Uterus (tissue), 3 donors: ENCODE measurements at regions not wholly inside any gene's neighbourhood (a gene's known extent, or its start where the extent isn't known, plus 50 kb on each side); places are given as distances from the start of the nearest gene placed in this dataset.
"Not testable (repeated sequence)": the region's sequence is repeated elsewhere in the genome, so short reads cannot be mapped to it uniquely, and the experiment has no call there.

Experiments used
- DNase-seq, 2 donors: peaks; one replicate each; pipeline ENCODE4 v3.0.0-alpha.2; 2019 to 2020
- H3K27ac ChIP-seq, 2 donors: fragments of 200-600 bp; sonication (generic); 1 replicate in 1 of 2; 2 replicates in 1 of 2; pipeline ENCODE4 v1.5.1; 2016 to 2018
- H3K27me3 ChIP-seq, 2 donors: fragments of 200-600 bp; sonication (generic); one replicate each; pipeline ENCODE4 v1.5.1; 2018 to 2019; ENCODE audit warnings: control low read depth in 1 of 2
- H3K36me3 ChIP-seq, 2 donors: fragments of 200-600 bp; sonication (generic); one replicate each; pipeline ENCODE4 v1.5.1; 2019; ENCODE audit warnings: control low read depth in 1 of 2
- H3K4me1 ChIP-seq, 2 donors: fragments of 200-600 bp; sonication (generic); one replicate each; pipeline ENCODE4 v1.5.1; 2018 to 2019; ENCODE audit warnings: control low read depth in 1 of 2
- H3K4me3 ChIP-seq, 2 donors: fragments of 200-600 bp; sonication (generic); 1 replicate in 1 of 2; 2 replicates in 1 of 2; pipeline ENCODE4 v1.5.1; 2018 to 2019; ENCODE audit warnings: mild to moderate bottlenecking in 1 of 2
- H3K9me3 ChIP-seq, 2 donors: fragments of 200-600 bp; sonication (generic); one replicate each; pipeline ENCODE4 v1.5.1; 2019; ENCODE audit warnings: control low read depth in 1 of 2
- CTCF ChIP-seq, 4 experiments: fragments of 200-600 bp in 2 of 4; fragments of 450-650 bp in 2 of 4; sonication (generic) in 2 of 4; IDR thresholded peaks; one replicate each; pipeline ENCODE4 v1.5.1; 2016 to 2019; ENCODE audit warnings: antibody characterized with exemption in 4 of 4, mild to moderate bottlenecking in 2 of 4, moderate library complexity in 1 of 4
- POLR2A ChIP-seq, 2 donors: fragments of 450-650 bp; IDR thresholded peaks; one replicate each; pipeline ENCODE4 v1.6.1; 2016; ENCODE audit warnings: antibody characterized with exemption in 2 of 2, mild to moderate bottlenecking in 1 of 2, moderate library complexity in 1 of 2
- intact Hi-C: fragments of 100-400 bp; cut with DNase I; formaldehyde crosslinking; loops from one replicate; pipeline ENCODE4 v1.15.1; 2023; ENCODE audit warnings: low total_unique reads
- donor health status: DM: yes; HTN: yes; CAD: no.

GRCh38 chr7:81447351-81447952, 322.4 kb downstream of the HGF start:
- no peak overlapping the region for H3K27ac ChIP-seq
- no peak overlapping the region for H3K4me3 ChIP-seq
- H3K4me1 ChIP-seq = no peaks in the 10 kb centered on the region
- no peaks in the 10 kb centered on the region for H3K27me3 ChIP-seq
- DNase-seq = no peak
- intact Hi-C loops = no loop called here
- TF ChIP-seq CTCF (IDR thresholded peaks at IDR 0.05) (peak in 2 of 4 experiments; percentile 20 to 27), POLR2A (IDR thresholded peaks at IDR 0.05) (no peak)
- H3K36me3 ChIP-seq = no peaks in the 10 kb centered on the region
- H3K9me3 ChIP-seq = no peaks in the 10 kb centered on the region

- no peaks in the 10 kb centered on the region for H3K9me3 ChIP-seq
- H3K4me3 ChIP-seq = no peak overlapping the region
- TF ChIP-seq POLR2A (IDR thresholded peaks at IDR 0.05) = no peak
- no peak for TF ChIP-seq CTCF (IDR thresholded peaks at IDR 0.05)
- no peak overlapping the region for H3K27ac ChIP-seq
- no peak for DNase-seq
- no peaks in the 10 kb centered on the region for H3K36me3 ChIP-seq
- H3K4me1 ChIP-seq = no peaks in the 10 kb centered on the region
- no peaks in the 10 kb centered on the region for H3K27me3 ChIP-seq
- intact Hi-C loops = no loop called here
Measured at GRCh38 chr7:81446212-81446611, 323.6 kb downstream of the HGF start.

- intact Hi-C loops = no loop called here
- DNase-seq = no peak
- TF ChIP-seq CTCF (IDR thresholded peaks at IDR 0.05) = no peak
- TF ChIP-seq POLR2A (IDR thresholded peaks at IDR 0.05) = no peak
Measured at GRCh38 chr7:81445462-81445861, 324.4 kb downstream of the HGF start.

GRCh38 chr7:81441750-81442149, 328.1 kb downstream of the HGF start:
- TF ChIP-seq CTCF (IDR thresholded peaks at IDR 0.05) (no peak), POLR2A (IDR thresholded peaks at IDR 0.05) (no peak)
- intact Hi-C loops = no loop called here
- H3K27ac ChIP-seq = no peak overlapping the region
- H3K4me3 ChIP-seq = no peak overlapping the region
- DNase-seq = no peak
- H3K27me3 ChIP-seq = no peaks in the 10 kb centered on the region
- H3K9me3 ChIP-seq = no peaks in the 10 kb centered on the region
- no peaks in the 10 kb centered on the region for H3K36me3 ChIP-seq
- no peaks in the 10 kb centered on the region for H3K4me1 ChIP-seq

More at GRCh38 chr7:81445462-81445861, 324.4 kb downstream of the HGF start:
- no peak overlapping the region for H3K27ac ChIP-seq
- H3K4me3 ChIP-seq = no peak overlapping the region
- H3K4me1 ChIP-seq = no peaks in the 10 kb centered on the region
- H3K27me3 ChIP-seq = no peaks in the 10 kb centered on the region
- no peaks in the 10 kb centered on the region for H3K36me3 ChIP-seq
- no peaks in the 10 kb centered on the region for H3K9me3 ChIP-seq

- H3K36me3 ChIP-seq = no peaks in the 10 kb centered on the region
- no peak overlapping the region for H3K27ac ChIP-seq
- H3K9me3 ChIP-seq = no peaks in the 10 kb centered on the region
- H3K27me3 ChIP-seq = no peaks in the 10 kb centered on the region
- H3K4me1 ChIP-seq = no peaks in the 10 kb centered on the region
- no peak overlapping the region for H3K4me3 ChIP-seq
- TF ChIP-seq POLR2A (IDR thresholded peaks at IDR 0.05) = no peak
- no peak for DNase-seq
- intact Hi-C loops = no loop called here
Measured at GRCh38 chr7:81439591-81439990, 330.3 kb downstream of the HGF start.

- intact Hi-C loops, H3K9me3 ChIP-seq, DNase-seq, H3K27me3 ChIP-seq, H3K4me1 ChIP-seq, H3K36me3 ChIP-seq, H3K4me3 ChIP-seq, H3K27ac ChIP-seq: not testable (repeated sequence)
Measured at GRCh38 chr7:81437160-81437559, 332.7 kb downstream of the HGF start.
